Lower leg skin (tissue), 3 donors: ENCODE measurements at regions not wholly inside any gene's neighbourhood (a gene's known extent, or its start where the extent isn't known, plus 50 kb on each side); places are given as distances from the start of the nearest gene placed in this dataset.

Experiments
- POLR2A ChIP-seq, 2 donors: fragments of 450-650 bp; IDR thresholded peaks; one replicate each; pipeline ENCODE4 v1.6.1; 2016 to 2017; ENCODE audit warnings: antibody characterized with exemption in 2 of 2, mild to moderate bottlenecking in 1 of 2, moderate library complexity in 1 of 2
- TF ChIP-seq, protein P1 (sequence below), 3 donors: fragments of 450-650 bp; IDR thresholded peaks; one replicate each; pipeline ENCODE4 v1.5.1; 2016; ENCODE audit warnings: antibody characterized with exemption in 3 of 3, mild to moderate bottlenecking in 3 of 3, moderate library complexity in 2 of 3

DNA sequence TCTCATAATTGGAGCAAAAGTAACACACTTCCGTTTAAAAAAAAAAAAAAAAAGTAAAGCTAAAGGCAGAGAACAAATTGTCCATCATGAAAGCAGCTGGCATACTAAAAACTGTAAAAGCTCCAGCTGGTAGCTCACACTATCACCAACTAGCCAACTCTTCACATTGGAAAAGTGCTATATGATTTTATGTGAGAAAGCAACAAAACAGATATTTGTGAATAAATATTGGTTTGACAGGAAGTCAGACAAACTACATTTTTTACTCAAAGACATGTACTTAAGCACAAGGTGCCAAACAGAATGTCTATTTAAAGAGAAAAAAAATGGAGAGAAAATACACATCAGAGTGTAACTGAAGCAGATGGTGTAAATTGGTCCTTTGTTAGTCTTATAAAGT lies 231.2 kb upstream of the CADM2 start:
- TF ChIP-seq POLR2A (IDR thresholded peaks at IDR 0.05) = no peak
- TF ChIP-seq, protein P1, sequence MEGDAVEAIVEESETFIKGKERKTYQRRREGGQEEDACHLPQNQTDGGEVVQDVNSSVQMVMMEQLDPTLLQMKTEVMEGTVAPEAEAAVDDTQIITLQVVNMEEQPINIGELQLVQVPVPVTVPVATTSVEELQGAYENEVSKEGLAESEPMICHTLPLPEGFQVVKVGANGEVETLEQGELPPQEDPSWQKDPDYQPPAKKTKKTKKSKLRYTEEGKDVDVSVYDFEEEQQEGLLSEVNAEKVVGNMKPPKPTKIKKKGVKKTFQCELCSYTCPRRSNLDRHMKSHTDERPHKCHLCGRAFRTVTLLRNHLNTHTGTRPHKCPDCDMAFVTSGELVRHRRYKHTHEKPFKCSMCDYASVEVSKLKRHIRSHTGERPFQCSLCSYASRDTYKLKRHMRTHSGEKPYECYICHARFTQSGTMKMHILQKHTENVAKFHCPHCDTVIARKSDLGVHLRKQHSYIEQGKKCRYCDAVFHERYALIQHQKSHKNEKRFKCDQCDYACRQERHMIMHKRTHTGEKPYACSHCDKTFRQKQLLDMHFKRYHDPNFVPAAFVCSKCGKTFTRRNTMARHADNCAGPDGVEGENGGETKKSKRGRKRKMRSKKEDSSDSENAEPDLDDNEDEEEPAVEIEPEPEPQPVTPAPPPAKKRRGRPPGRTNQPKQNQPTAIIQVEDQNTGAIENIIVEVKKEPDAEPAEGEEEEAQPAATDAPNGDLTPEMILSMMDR (IDR thresholded peaks at IDR 0.05) = no peak
